PC-9 (cell line): ENCODE measurements at regions not wholly inside any gene's neighbourhood (a gene's known extent, or its start where the extent isn't known, plus 50 kb on each side); places are given as distances from the start of the nearest gene placed in this dataset.

Experiments used
- EZH2 ChIP-seq: fragments of 200-600 bp; sonication (generic); IDR thresholded peaks from 2 replicates; pipeline ENCODE4 v1.8.0; 2017; ENCODE audit warnings: antibody characterized with exemption, low read depth
- TF ChIP-seq, protein P1 (sequence below): fragments of 200-600 bp; sonication (generic); conservative IDR thresholded peaks from 2 replicates; pipeline ENCODE4 v1.6.1; 2017; ENCODE audit warnings: mixed run types, antibody characterized with exemption, mild to moderate bottlenecking, moderate library complexity

DNA sequence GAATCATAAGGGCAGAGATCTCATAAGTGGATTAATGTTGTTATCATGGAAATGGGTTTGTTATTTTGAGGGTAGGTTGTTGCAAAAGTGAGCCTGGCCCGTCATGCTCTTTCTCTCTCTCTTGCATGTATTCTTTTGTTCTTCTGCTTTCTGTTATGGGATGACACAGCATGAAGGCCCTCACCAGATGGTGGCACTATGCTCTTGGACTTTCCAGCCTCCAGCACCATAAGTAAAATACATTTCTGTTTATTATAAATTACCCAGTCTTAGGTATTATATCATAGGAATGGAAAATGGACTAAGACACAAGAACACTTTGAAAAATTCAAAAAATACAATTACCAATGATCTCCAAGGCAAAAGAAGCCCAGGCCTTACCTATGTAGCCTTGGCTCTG, 676.1 kb downstream of the PTPRU start:
- TF ChIP-seq, protein P1, sequence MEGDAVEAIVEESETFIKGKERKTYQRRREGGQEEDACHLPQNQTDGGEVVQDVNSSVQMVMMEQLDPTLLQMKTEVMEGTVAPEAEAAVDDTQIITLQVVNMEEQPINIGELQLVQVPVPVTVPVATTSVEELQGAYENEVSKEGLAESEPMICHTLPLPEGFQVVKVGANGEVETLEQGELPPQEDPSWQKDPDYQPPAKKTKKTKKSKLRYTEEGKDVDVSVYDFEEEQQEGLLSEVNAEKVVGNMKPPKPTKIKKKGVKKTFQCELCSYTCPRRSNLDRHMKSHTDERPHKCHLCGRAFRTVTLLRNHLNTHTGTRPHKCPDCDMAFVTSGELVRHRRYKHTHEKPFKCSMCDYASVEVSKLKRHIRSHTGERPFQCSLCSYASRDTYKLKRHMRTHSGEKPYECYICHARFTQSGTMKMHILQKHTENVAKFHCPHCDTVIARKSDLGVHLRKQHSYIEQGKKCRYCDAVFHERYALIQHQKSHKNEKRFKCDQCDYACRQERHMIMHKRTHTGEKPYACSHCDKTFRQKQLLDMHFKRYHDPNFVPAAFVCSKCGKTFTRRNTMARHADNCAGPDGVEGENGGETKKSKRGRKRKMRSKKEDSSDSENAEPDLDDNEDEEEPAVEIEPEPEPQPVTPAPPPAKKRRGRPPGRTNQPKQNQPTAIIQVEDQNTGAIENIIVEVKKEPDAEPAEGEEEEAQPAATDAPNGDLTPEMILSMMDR, result peak; percentile 68
- no peak for TF ChIP-seq EZH2
